WTC11 (cell line): ENCODE measurements at regions not wholly inside any gene's neighbourhood (a gene's known extent, or its start where the extent isn't known, plus 50 kb on each side); places are given as distances from the start of the nearest gene placed in this dataset.

Experiments
- ATF2 ChIP-seq: sonication (generic); formaldehyde crosslinking; IDR thresholded peaks from 2 replicates; pipeline ENCODE4 v1.8.1; 2022; ENCODE audit warnings: low read depth, missing genetic modification reagents, borderline replicate concordance
- PRDM15 ChIP-seq: sonication (generic); formaldehyde crosslinking; IDR thresholded peaks from 2 replicates; pipeline ENCODE4 v1.8.0; 2022; ENCODE audit warnings: missing genetic modification reagents

- no peak for TF ChIP-seq ATF2 (CRISPR knock-in tag)
- no peak for TF ChIP-seq PRDM15 (CRISPR knock-in tag)
These were observed 334.1 kb upstream of the MGAT4C start for GRCh38 chr12:86590296-86590695.
